WERI-Rb-1 (cell line): ENCODE measurements at regions not wholly inside any gene's neighbourhood (a gene's known extent, or its start where the extent isn't known, plus 50 kb on each side); places are given as distances from the start of the nearest gene placed in this dataset.
A peak's percentile ranks its signal among the peaks of the same experiment; 100 is the strongest.

Experiments
- DNase-seq: peaks from one replicate; pipeline ENCODE4 v3.0.0-alpha.2; 2020
- H3K27ac ChIP-seq: fragments of 250-450 bp; sonication (Bioruptor Pico); 2 replicates; pipeline ENCODE4 v1.5.1; 2020; ENCODE audit warnings: mild to moderate bottlenecking, moderate library complexity
- H3K27me3 ChIP-seq: fragments of 250-450 bp; sonication (Bioruptor Pico); 2 replicates; pipeline ENCODE4 v1.5.1; 2021; ENCODE audit warnings: mild to moderate bottlenecking, low read depth, moderate library complexity; ENCODE audit not compliant: insufficient read depth, severe bottlenecking
- H3K36me3 ChIP-seq: fragments of 250-450 bp; sonication (Bioruptor Pico); 2 replicates; pipeline ENCODE4 v1.5.1; 2020; ENCODE audit warnings: mild to moderate bottlenecking, moderate library complexity
- H3K4me3 ChIP-seq: 2 replicates; pipeline ENCODE4 v1.5.1; 2011; ENCODE audit warnings: low read depth, mild to moderate bottlenecking, control low read depth, low read length
- H3K9me3 ChIP-seq: fragments of 250-450 bp; sonication (Bioruptor Pico); 2 replicates; pipeline ENCODE4 v1.5.1; 2021; ENCODE audit warnings: mild to moderate bottlenecking, moderate library complexity; ENCODE audit not compliant: severe bottlenecking
- CTCF ChIP-seq: IDR thresholded peaks from 2 replicates; pipeline ENCODE4 v1.5.1; 2011; ENCODE audit warnings: low read depth, mild to moderate bottlenecking, control low read depth, inconsistent platforms, low read length

GRCh38 chr18:24586662-24587360, 126.4 kb downstream of the HRH4 start:
- no peak for DNase-seq
- H3K27me3 ChIP-seq, result no peaks in the 10 kb centered on the region
- TF ChIP-seq CTCF, result no peak

GRCh38 chr18:24588440-24588839, 128.0 kb downstream of the HRH4 start:
- no peaks in the 10 kb centered on the region for H3K9me3 ChIP-seq
- H3K4me3 ChIP-seq, result no peak overlapping the region
- no peaks in the 10 kb centered on the region for H3K27me3 ChIP-seq
- no peak for TF ChIP-seq CTCF
- DNase-seq, result no peak
- no peaks in the 10 kb centered on the region for H3K36me3 ChIP-seq
- H3K27ac ChIP-seq, result no peak overlapping the region

More at GRCh38 chr18:24586662-24587360, 126.4 kb downstream of the HRH4 start:
- no peak overlapping the region for H3K4me3 ChIP-seq
- no peaks in the 10 kb centered on the region for H3K9me3 ChIP-seq
- no peaks in the 10 kb centered on the region for H3K36me3 ChIP-seq
- no peak overlapping the region for H3K27ac ChIP-seq

- no peak for TF ChIP-seq CTCF
- H3K4me3 ChIP-seq, result no peak overlapping the region
- DNase-seq, result no peak
- H3K36me3 ChIP-seq, result no peaks in the 10 kb centered on the region
- no peaks in the 10 kb centered on the region for H3K9me3 ChIP-seq
- no peak overlapping the region for H3K27ac ChIP-seq
- H3K27me3 ChIP-seq, result no peaks in the 10 kb centered on the region
Measured at GRCh38 chr18:24590946-24591345, 130.5 kb downstream of the HRH4 start.

- H3K27me3 ChIP-seq, result no peaks in the 10 kb centered on the region
- no peak for TF ChIP-seq CTCF
- H3K27ac ChIP-seq, result no peak overlapping the region
- H3K36me3 ChIP-seq, result no peaks in the 10 kb centered on the region
- no peak overlapping the region for H3K4me3 ChIP-seq
- H3K9me3 ChIP-seq, result no peaks in the 10 kb centered on the region
- no peak for DNase-seq
Measured at GRCh38 chr18:24593401-24593800, 133.0 kb downstream of the HRH4 start.

- TF ChIP-seq CTCF, result no peak
- no peak for DNase-seq
- Histone ChIP-seq H3K27me3 (no peaks in the 10 kb centered on the region), H3K27ac (no peak overlapping the region), H3K9me3 (no peaks in the 10 kb centered on the region), H3K36me3 (no peaks in the 10 kb centered on the region), H3K4me3 (no peak overlapping the region)
Measured at GRCh38 chr18:24593886-24594285, 133.4 kb downstream of the HRH4 start.

GRCh38 chr18:24595561-24596031, 135.2 kb downstream of the HRH4 start:
- DNase-seq, result peak; percentile 69
- no peaks in the 10 kb centered on the region for H3K9me3 ChIP-seq

More at GRCh38 chr18:24595561-24596031, 135.2 kb downstream of the HRH4 start:
- no peaks in the 10 kb centered on the region for H3K36me3 ChIP-seq
- no peak overlapping the region for H3K27ac ChIP-seq
- H3K4me3 ChIP-seq, result no peak overlapping the region; the same call in 1 of the 2 replicates
- H3K27me3 ChIP-seq, result no peaks in the 10 kb centered on the region
- TF ChIP-seq CTCF, result no peak
